HEK293T (cell line): ENCODE measurements at regions not wholly inside any gene's neighbourhood (a gene's known extent, or its start where the extent isn't known, plus 50 kb on each side); places are given as distances from the start of the nearest gene placed in this dataset.

Experiments
- ARNT ChIP-seq: fragments of 450-650 bp; IDR thresholded peaks from 2 replicates; pipeline ENCODE4 v1.6.1; 2017; ENCODE audit warnings: mild to moderate bottlenecking
- ELF4 ChIP-seq: fragments of 450-650 bp; IDR thresholded peaks from 2 replicates; pipeline ENCODE4 v1.6.1; 2017; ENCODE audit warnings: antibody characterized with exemption
- FOXK2 ChIP-seq: fragments of 450-650 bp; IDR thresholded peaks from 2 replicates; pipeline ENCODE4 v1.6.1; 2016; ENCODE audit warnings: mild to moderate bottlenecking
- HDGF ChIP-seq: fragments of 450-650 bp; IDR thresholded peaks from 2 replicates; pipeline ENCODE4 v1.6.1; 2017; ENCODE audit warnings: antibody characterized with exemption, borderline replicate concordance
- L3MBTL2 ChIP-seq: fragments of 450-650 bp; conservative IDR thresholded peaks from 2 replicates; pipeline ENCODE4 v1.6.1; 2016; ENCODE audit warnings: mild to moderate bottlenecking
- PKNOX1 ChIP-seq: fragments of 450-650 bp; IDR thresholded peaks from 2 replicates; pipeline ENCODE4 v1.6.1; 2016
- SP1 ChIP-seq: fragments of 450-650 bp; IDR thresholded peaks from 2 replicates; pipeline ENCODE4 v1.6.1; 2017
- SUZ12 ChIP-seq: fragments of 450-650 bp; IDR thresholded peaks from 2 replicates; pipeline ENCODE4 v1.6.1; 2016; ENCODE audit warnings: mild to moderate bottlenecking
- TARDBP ChIP-seq: fragments of 450-650 bp; IDR thresholded peaks from 2 replicates; pipeline ENCODE4 v1.6.1; 2016
- ZNF384 ChIP-seq: fragments of 450-650 bp; IDR thresholded peaks from 2 replicates; pipeline ENCODE4 v1.6.1; 2016

- TF ChIP-seq HDGF (no peak), FOXK2 (no peak), SP1 (no peak), TARDBP (no peak), ZNF384 (no peak), L3MBTL2 (no peak), ARNT (no peak), SUZ12 (no peak), ELF4 (no peak), PKNOX1 (no peak)
Observed at GRCh38 chr4:71095545-71095944, 102.1 kb downstream of the DCK start.
